Hematopoietic multipotent progenitor cell (in vitro differentiated cells): ENCODE measurements at regions not wholly inside any gene's neighbourhood (a gene's known extent, or its start where the extent isn't known, plus 50 kb on each side); places are given as distances from the start of the nearest gene placed in this dataset.
"Not testable (repeated sequence)": the region's sequence is repeated elsewhere in the genome, so short reads cannot be mapped to it uniquely, and the experiment has no call there.

Experiments
- DNase-seq, 3 donors: peaks; one replicate each; pipeline ENCODE4 v3.0.0-alpha.2; 2011 to 2015; ENCODE audit warnings: low read depth in 2 of 3, low spot score in 2 of 3

GRCh38 chr15:99481951-99482230 is 83.9 kb upstream of the MEF2A start:
- DNase-seq, result no peak

DNA sequence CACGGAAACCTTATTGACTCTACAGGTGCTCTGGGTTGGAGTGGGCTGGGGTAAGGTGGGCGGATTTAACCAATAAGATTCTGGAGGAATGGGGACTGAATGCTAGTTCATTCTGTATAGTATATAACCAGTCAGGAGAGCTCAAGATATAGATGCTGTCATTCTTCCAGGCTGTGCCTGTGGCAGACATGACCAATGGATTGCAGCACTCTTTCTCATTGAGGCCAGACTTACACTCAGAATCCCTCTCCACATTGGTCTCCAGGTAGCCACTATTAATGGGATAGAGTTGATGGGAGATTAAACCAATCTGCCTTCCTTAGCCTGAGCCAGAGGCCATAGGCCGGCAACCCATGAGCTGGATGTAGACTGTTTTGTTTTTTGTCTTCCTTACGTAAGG is 82.8 kb upstream of the MEF2A start:
- no peak for DNase-seq

GRCh38 chr15:99485153-99485961 is 80.4 kb upstream of the MEF2A start:
- DNase-seq, result peak in 1 of 3 donors; percentile 61

DNA sequence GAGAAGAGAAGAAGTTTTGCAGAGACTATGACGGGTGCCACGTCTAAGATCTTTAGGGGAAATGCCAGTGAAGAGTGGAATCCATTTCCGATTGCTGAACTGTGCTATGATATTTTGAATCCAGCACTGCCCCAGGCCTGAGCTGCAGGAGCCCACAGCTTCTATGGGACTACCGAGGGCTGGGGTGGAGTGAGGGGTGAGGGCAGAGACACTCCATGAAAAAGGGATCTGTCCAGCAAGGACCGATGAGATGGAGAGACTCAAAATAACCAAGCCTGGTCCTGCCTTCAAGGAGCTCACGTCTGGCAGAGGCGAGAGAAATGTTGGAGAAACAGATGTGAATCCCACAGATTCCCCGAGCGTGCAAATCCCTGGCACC is 79.8 kb upstream of the MEF2A start:
- DNase-seq, result no peak

- DNase-seq, result peak in 1 of 3 donors; percentile 30
Measured at GRCh38 chr15:99486371-99487336, 79.1 kb upstream of the MEF2A start.

- no peak for DNase-seq
Measured at GRCh38 chr15:99487337-99487730, 78.5 kb upstream of the MEF2A start.

DNA sequence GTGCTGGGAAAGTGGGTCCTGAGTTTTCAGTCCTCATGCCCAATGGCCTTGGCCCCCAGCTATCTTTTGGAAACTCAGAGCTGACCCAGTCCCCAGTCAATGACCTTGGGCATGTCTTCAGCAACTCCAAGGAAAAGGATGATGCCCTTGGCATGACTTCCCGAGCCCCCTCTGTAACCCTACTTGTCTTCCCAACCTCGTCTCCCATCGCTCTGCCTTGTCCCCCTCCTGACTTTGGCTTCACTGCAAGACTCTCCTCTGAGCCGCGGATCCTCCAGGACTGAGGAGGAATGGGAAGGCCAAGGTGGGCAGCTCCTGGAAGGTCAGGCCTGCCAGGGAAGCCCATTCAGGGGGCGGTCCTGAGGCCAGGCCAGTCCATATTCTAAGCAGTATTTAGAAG is 73.5 kb upstream of the MEF2A start:
- DNase-seq, result no peak

DNA sequence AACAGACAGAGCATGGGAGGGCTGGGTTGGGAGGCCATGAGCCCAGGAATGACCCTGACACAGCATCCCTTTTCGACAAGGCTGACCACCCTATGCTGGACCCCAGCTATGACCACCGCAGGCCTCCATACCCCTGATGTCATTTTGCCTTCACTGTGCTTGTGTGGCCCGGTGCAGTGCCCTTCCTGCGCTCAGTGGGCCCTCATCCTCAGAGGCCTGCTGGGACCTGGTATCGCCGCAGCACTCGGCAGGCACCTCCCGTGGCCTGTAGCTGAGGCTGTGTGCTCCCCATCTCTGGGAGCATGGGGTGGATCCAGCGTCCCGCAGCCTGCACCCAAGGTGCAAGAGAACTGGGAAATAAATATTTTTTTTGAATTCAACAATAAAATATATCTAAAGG is 73.1 kb upstream of the MEF2A start:
- no peak for DNase-seq

GRCh38 chr15:99493461-99493860 is 72.3 kb upstream of the MEF2A start:
- DNase-seq, result no peak

- DNase-seq, result not testable (repeated sequence)
Measured at GRCh38 chr15:99494536-99495233, 71.1 kb upstream of the MEF2A start.

DNA sequence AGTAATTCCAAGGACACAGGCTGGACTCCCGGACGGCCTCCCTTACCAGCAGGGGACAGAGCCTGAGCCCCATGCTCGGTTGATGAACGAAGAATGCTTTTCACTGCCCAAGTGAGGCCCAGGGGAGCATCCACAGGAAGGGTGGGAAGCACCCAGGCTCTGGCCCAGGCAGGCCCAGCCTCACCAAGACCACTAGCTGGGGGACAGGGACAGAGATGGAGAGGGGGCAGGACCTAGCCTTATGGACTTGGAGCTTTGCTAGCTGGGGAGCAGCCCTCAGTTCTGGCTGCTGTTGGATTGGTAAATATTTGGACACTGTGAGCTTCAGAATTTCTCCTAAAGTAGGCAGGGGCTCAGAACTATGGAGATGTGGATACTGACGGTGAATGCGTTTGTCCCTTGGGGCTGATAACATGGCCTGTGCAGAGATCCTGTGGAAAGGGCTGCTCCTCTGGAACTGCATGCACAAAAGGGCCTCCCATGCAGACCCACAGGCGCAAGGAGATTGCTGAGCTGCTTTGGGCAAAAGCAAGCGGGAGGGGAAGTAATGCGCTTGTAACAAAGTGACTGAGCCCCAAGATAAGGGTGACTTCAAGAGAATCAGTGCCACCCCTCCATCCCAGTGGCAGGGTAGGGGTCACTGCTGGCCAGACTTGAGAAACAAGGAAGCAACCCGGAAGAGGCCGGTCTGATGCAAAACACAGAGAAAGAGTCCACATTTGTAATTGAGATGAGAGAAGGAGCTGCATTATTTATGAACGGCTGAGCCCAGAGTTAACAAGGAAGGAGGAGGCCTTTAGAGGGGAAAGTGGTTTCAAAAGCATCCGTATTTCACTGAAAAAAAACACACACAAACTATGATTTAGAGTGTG is 70.1 kb upstream of the MEF2A start:
- DNase-seq, result peak in 1 of 3 donors; percentile 72

GRCh38 chr15:99496302-99496629 is 69.5 kb upstream of the MEF2A start:
- DNase-seq, result no peak

DNA sequence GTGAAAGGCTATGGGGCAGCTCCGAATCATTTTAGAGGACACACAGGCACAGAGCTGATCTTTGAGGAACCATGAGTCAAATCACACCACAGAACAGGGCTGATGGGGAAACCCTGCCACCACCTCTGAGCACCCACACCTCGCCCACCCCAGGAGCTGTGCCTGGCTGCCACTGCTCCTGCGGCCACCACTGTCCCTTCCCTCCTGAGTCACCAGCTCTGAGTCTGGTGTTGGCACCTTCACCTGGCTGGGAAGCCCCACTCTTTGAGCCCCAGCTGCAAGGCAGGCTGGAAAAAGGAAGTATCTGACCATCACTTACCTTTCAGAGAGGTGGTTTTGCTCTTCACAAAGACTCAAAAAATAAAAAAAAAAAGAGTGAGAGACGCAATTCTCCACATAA is 63.6 kb upstream of the MEF2A start:
- no peak for DNase-seq

DNA sequence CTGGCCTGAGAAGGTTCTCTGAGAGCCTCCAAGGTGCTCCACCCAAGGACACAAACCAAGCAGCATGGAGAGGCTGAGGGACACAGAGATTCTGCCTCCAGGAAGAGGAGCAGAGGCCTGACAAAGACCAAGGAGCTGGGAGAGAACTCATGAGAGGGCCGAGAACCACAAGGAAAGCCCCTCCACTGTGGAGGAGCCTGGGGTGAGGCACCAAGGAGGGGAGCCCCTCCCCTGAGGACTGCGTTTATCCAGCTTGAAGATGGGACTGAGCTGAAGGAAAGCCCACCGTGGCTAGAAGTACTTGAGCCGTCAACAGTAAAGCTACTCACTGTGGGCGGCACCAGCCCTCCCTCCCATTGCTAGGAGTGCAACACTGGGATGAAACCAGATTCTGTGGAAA is 63.1 kb upstream of the MEF2A start:
- DNase-seq, result no peak

DNA sequence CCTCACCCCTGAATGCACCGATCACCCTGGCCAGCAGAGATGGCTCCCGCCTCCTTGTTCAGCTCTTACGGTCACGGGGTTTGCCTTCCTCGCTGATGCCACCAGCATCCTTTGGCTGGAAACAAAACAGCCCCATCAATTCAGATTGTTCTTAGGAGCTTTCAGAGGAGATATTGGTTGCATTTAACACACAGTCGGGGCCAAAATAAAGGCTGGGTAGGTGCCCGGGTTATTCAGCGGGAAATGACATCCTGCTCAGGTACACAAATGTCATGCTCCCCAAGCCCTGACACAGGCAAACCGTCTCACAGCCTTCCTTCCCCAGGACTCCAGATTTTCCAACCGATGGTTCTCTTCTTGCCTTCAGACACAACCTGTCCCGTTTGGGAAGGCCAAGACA is 62.4 kb upstream of the MEF2A start:
- no peak for DNase-seq

DNA sequence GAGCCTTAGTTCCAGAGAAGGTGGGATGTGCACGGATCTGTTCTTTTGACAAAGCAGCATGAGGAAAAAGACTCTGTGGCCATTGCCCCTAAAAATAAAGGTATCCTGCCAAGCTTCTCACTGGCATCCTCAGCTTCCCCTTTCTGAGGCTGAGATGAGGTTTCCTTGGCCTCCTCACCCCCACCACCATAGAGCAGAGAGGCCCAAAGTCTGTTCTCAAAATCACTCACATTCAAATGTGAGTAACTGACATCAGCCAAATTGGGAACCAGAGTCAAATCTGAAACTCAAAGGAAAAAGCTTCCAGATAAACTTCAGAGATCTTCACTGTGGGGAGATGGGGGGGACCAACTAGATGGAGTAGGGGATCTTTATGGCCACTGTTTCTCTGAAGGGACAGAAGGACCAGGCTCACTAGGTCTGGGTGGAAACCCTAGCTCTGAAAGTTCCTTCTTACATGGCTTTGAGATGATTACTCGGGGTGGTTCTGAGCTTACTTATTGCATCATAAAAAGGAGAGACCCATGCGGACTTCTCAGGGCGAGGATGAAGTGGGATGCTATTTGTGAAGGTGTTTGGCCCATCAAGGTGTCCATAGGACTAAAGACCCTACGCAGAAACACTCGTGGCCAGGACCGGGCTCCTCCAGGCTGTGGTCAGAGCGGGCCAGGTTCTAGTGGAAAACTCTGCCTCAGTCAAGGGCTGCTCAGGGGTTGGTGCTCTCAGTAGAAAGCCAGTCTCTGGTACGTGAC is 61.5 kb upstream of the MEF2A start:
- peak in 2 of 3 donors; percentile 22 to 70 for DNase-seq

- DNase-seq, result no peak
Measured at GRCh38 chr15:99504823-99505551, 60.8 kb upstream of the MEF2A start.

DNA sequence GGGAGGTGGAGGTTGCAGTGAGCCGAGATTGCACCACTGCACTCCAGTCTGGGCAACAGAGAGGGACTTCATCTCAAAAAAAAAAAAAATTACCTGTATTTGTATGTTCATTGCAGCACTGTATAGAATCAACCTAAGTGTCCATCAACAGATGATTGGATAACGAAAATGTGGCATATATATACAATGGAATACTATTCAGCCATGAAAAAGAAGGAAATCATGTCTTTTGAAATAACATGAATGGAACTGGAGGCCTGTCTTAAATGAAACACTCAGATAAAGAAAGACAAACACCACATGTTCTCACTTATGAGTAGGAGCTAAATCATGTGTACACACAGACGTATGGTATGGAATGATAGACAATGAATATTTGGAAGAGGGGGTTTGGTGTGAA is 59.4 kb upstream of the MEF2A start:
- no peak for DNase-seq

- no peak for DNase-seq
Measured at GRCh38 chr15:99507016-99507503, 58.7 kb upstream of the MEF2A start.
